Endothelial cell of hepatic sinusoid (primary cell): ENCODE measurements at regions not wholly inside any gene's neighbourhood (a gene's known extent, or its start where the extent isn't known, plus 50 kb on each side); places are given as distances from the start of the nearest gene placed in this dataset.

Experiments used
- in situ Hi-C: cut with HindIII; loops from 2 replicates; pipeline ENCODE4 v1.10.0; 2017; ENCODE audit warnings: low sequenced_read_pairs

DNA sequence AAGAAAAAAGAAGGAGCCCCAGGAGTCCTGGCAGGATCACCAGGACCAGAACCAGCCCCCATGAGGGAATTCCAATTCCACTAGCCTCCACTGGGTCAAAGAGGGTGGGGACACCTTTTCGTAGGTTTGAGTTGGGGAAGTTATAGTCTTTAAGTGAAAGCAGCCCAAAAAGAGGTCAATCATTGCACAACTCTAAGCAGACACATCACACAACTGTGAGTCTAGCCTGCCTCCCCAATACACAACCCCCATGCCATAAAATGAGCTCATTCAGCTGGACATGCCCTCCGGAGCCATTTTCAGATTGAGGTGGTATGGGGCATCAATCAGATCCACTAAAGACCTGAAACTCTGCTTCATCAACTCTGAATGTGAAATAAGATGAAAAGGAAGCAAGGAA is 179.9 kb downstream of the NPHP4 start:
- in situ Hi-C loops: no loop called here

DNA sequence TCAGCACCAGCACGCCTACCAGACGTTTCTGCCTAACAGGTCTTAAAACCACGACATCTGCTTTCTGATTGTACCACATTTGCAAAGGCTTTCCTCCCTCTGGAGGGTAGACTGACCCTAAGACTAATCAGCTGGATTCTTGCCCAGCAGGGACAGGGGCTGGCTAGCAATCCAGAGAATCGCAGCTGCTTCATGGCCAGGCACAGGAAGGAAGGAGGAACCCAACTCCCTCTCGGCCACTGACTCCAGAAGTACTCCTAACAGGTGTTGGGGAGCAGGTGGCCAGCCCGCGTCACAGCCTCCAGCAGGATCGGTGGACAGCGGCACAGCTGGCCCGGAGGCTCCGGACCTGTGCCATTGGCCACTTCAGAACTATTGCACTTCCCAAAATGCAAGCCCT is 180.8 kb downstream of the NPHP4 start:
- in situ Hi-C loops: no loop called here

DNA sequence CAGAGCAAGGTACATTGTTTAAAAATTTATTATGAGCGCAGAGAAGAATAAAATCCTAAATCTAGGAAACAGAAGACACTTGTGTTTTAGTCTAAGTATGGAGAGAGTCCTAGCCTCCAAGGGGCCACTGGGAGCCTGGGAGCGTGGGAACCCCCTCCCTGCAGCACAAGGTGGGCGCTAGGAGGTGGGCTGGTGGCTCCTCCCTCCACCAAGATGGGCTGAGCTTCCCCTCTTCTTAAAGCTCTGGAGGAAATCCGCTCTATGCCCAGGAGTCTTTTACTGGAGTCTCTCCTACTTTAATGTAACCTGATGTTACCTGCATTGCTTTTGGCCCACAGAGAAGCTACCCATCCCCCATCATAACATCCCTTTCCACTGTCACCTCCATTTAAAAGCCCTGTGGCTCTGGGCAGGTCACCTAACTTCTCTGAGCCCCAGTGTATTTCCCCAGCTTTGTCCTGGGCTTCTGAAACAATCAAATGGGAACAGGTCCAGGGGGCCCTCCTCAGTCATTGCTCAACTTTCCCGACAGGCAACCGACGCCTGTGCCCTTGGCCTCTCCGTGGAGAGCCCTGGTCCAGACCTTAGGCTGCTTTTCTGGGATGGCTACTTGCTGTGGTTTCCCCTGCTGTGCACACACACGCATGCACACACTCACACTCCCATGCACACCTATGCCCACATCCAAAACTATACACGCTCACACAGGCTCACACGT is 181.5 kb downstream of the NPHP4 start:
- in situ Hi-C loops: no loop called here

DNA sequence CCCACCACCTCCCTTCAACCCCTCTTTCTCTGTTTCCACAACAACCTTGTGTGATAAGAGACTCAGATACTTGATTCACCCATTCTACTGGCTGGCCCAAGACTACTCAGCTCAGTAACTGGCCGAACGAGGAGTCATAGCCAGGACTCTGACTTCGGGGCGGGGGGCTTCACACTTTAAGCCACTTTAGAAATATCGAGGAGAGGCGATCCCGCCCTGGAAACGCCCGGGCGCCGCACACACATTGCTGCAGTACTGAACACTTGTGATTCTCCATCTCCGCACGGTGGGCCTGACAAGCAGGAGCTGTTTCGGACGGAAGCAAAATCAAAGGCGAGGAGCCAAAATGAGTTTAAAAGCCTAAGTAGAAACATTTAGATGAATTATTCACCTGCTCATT is 182.1 kb downstream of the NPHP4 start:
- in situ Hi-C loops: no loop called here

DNA sequence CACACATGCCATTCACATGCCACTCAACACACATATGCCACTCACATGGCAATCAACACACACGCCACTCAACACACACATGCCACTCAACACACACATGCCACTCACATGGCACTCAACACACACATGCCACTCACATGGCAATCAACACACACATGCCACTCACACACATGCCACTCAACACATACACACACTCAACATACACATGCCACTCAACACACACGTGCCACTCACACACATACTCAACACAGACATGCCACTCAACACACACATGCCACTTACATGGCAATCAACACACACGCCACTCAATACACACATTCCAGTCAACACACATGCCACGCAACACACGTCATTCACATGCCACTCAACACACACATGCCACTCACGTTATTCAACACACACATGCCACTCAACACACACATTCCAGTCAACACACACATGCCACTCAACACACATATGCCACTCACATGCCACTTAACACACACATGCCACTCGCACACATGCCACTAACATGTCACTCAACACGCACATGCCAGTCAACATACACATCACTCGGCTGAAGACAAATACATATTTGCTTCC is 182.9 kb downstream of the NPHP4 start:
- in situ Hi-C loops: no loop called here

DNA sequence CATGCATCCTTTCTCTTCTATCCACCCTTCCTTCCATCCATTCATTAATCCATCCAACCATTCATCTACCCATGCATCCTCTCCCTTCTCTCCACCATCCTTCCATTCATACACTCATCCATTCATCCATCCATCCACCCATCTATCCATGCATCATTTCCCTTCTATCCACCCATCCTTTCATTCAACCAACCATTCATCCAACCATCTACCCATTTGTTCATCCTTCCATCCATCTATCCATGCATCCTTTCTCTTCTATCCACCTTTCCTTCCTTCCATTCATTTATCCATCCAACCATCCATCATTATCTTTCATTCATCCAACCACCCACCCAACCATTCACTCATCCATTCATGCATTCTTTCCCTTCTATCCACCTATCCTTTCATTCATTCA is 188.4 kb downstream of the NPHP4 start:
- in situ Hi-C loops: no loop called here

DNA sequence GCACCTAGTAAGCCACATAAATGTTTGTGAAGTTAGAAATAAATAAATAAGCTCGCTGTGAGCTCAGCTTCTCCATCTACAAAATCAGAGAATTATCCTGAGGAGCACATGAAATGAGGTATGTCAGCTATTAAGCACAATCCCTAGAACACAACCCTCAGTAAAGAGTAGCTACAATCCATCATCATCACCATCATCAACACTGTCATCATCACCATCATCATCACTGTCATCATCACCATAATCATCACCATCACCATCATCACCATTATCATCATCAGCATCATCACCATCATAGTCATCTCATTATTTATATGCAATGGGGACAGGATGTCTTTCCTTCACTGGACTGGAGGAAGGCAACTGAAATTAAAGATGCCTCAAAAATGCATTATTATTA is 189.6 kb downstream of the NPHP4 start:
- in situ Hi-C loops: no loop called here

DNA sequence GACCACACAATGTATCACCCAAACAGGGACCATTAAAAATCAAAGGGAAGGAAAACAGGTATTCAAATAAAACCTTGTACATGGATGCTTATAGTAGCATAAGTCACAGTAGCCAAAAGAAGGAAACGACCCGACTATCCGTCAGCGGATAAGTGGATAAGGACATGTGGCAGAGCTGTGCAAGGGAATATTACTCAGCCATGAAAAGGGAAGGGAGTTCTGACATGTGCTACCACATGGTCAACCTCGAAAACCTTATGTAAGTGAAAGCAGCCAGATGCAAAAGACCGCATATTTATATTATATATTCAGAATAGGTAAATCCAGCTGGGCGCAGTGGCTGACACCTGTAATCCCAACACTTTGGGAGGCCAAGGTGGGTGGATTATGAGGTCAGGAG is 193.3 kb downstream of the NPHP4 start:
- in situ Hi-C loops: no loop called here

DNA sequence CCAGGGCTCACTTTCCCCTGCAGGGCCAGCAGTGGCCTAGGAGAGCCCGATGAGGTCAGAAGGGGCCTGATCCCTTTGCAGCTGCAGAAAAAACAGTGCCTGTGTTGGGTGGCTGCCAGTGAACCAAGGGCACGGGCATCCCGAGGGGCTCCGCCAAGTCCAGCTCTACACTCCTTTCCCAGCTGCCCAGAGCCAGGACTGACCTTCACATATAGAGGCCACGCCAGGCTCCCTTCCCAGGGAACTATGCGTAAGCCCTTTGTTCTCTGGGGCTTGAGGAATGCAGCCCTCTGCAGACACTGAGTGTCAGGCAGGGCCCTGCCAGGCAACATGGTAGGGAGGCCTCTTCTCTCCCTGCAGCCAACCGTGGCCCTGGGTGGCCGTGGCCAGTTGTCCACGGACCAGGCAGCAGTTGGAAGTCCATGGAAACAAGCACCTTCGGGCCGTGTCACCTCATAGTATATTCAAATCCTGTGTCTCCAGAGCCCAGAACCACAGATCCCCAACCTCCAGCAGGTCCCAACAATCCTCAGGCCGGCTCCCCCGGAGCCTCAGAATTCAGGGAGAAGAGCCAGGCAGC is 194.0 kb downstream of the NPHP4 start:
- in situ Hi-C loops: no loop called here

DNA sequence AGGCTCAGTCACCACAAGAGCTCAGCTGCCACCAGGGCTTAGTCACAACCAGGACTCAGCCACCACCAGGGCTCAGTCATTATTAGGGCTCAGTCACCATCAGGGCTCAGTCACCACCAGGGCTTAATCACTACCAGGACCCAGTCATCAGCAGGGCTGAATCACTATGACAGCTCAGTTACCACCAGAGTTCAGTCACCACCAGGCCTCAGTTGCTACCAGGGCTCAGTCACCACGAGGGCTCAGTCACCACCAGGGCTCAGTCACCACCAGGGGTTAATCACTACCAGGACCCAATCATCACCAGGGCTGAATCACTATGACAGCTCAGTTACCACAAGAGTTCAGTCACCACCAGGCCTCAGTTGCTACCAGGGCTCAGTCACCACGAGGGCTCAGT is 196.2 kb downstream of the NPHP4 start:
- in situ Hi-C loops: no loop called here

DNA sequence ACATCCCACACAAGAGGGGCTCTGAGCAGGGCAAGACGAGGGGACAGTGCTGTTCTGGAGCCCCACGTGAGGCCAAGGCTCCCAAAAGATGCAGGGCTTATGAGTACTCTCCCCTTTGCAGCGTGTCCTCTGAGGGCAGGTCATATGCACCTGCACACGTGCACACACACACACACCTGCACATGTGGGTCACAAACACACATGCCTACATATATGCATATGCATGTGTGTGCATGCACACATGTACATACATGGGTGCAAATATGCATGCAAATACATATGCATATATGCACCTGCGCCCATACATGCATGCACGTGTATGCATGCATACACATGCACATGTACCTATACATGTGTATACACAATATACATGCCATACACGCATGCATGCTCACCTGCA is 197.9 kb downstream of the NPHP4 start:
- in situ Hi-C loops: loop anchor here (5.0 kb wide), 1 partner anchor 62 kb away; no protein-coding TSS in a partner anchor

DNA sequence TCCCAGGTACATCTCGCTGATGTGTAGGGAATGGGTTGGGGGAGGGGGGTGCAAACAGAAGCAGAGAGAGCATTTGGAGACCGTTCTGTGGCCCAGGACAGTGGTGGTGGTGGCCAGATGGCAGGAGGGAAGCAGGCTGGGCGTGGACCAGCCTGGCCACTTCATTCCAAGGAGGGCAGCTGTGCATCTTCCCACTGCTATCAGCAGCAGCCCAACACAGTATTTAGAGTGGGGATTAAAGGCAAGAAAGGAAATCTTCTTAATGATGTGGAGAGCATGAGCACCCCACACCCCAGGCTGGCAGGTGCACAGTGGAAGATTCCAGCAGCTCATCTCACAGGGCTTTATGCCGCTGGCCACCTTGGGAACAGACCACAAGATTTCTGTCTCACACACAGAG is 198.7 kb downstream of the NPHP4 start:
- in situ Hi-C loops: loop anchor here (5.0 kb wide), 1 partner anchor 61 kb away; no protein-coding TSS in a partner anchor

DNA sequence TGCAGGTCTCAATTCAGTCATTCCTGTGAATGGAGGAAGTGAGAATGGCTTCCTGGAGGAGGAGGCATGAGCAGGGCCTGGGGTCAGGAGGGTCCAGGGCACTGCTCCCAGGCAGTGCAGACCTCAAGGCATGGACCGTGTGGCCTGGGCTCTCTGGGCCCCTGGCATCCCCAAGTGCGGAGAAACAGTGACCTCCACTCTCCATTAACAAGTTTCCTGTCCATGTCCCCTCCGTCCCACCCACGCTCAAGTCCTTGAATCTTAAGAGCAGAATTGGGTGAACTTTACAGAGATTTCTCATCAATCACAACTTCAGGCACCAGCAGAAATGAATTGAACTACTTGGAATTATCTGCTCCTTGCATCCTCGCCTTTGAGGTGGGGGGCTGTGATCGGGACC is 211.1 kb downstream of the NPHP4 start:
- in situ Hi-C loops: loop anchor here (5.0 kb wide), 1 partner anchor 104 kb away; no protein-coding TSS in a partner anchor

DNA sequence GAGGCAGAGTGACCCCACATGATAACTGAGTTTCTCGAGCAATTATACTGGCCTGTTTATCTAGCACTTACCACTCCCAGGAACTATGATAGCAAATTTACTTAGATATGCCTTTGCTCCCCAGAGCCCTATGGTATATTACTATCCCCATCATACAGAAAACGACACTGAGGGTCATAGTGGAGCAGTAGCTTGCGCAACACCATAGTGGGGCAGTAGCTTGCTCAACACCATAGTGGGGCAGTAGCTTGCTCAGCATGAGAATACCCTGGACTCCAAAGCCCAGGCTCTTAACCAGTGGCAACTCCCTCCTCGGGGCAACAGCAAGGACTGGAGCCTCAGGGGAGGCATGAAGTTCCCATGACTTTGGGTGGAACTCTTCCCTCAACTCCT is 211.9 kb downstream of the NPHP4 start:
- in situ Hi-C loops: loop anchor here (5.0 kb wide), 1 partner anchor 103 kb away; no protein-coding TSS in a partner anchor

DNA sequence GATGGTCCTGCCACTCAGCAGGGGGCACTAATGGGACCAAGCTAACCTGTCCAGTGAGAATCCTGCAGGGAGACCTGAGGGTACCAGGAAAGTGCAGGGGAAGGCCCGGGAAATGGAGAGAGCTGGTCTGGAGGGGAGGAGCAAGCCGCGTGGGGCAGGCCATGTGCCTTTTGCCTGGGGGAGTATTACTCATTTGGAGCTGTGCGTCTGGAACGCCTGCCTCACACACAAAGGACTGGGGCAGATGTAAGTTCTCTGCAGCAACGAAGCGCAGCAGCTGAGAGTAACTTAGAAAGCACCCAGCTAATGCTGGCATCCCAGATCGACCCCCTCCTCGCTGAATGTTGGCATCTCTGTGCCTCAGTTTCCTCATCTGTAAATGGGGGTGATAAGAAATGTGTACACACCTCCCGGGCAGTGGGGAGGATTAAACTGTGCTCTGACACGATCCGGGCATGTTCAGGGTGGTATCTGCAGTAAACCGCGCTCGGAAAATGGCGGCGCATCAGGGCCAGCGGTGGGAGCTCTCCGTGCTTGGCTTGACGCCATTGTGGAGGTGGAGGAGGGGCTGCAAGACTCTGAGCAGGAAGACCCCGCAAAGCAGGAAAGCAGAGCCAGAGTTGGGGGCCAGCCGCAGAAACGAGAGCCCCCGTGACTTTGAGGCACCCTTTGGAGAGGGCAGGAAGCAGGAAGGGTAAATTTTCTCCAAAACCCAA is 212.5 kb downstream of the NPHP4 start:
- in situ Hi-C loops: loop anchor here (5.0 kb wide), 1 partner anchor 102 kb away; no protein-coding TSS in a partner anchor

DNA sequence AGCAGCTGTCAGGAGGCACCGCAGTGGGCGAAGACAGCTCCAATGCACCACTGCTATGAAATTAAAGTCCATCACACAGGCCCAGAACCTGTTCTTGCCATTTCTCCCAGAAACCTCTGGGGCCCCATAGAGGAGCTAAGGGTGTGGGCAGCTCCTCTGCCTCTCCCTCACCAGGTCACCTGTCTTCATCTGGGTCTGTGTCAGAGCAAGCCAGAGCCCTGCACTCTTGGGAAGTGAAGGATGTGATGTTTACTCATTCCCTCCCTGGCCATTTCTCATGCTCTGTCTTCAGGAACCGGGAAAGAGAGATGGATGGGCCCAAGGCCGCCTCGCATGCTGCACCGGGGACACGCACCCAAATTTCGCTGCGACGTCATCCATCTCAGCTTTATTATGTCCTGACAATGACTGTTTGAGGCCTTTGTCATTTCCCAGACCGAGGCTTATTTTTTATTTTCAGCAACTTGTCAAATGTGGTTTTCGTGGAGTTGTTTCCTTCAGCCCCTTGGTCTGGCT is 216.1 kb downstream of the NPHP4 start:
- in situ Hi-C loops: no loop called here

DNA sequence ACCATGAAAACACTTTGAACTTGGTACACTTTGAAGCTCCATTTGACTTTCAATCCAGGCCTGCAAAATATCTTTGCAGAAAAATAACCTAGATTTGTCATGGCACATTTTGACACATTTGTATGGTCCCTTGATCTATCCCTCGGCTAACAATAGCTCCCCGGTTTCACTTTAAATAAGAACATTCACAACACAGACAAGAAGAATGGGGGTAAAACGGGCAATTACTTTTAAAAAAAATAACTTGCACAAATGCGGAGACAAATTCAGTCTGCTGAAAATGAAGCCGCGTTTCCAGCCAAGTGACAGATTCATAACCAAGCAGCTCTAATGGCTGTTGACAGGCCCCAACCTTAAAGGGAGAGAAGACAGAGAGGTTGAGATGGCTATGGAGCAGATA is 218.2 kb downstream of the NPHP4 start:
- in situ Hi-C loops: no loop called here

DNA sequence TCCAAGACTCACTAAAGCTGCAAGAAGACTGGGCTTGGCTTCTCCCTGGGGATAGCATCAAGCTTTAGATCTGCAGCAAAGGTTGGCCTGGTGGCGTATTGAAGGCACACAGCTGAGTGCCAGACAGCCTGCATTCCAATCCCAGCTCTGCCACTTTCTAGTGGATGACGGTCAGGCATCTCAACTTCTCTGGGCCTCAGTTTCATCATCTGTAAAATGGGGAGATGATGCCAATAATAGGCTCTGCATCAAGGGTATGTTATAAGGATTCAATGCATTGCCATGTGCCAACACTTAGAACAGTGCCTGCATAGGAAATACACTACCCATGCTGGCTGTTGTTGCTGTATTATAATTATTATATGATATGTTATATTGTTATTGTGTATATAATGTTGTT is 220.4 kb downstream of the NPHP4 start:
- in situ Hi-C loops: no loop called here

DNA sequence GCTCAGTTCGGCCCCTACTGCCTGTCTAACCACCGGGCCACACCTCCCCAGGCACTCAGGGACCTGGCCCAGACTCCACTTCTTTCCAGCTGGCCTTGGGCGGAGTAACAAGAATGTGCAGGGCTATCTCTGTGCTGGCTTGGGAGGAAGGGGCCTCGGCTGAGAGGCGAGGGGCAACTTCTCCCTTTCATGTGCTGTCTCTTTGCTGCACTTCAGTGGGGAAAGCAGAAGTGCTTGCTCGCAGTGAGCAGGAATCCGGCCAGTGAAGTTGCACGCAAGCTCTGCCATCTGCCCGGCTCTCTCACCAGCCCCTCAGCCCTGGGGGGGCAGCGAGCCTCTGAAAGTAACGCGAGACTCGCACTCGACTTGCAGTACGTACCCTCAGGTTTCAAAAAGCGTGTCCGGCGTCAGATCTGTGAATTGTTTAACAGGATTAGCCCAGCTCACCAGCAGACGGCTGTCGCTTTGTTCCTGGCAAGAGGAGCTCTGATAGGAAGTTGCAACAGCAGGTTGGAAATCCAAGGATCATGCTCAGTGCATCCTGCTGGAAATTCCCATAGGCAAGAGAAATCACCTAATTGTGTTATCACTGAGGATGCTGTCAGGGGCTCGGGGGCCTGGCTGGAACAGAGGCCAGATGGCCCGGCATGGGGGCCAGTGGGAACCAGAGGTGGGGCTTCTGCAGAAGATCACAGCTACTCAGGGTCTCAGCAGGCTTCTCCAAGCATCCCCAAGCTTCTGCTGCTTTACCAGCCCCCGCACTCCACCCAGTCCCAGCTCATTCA is 221.1 kb downstream of the NPHP4 start:
- in situ Hi-C loops: no loop called here

DNA sequence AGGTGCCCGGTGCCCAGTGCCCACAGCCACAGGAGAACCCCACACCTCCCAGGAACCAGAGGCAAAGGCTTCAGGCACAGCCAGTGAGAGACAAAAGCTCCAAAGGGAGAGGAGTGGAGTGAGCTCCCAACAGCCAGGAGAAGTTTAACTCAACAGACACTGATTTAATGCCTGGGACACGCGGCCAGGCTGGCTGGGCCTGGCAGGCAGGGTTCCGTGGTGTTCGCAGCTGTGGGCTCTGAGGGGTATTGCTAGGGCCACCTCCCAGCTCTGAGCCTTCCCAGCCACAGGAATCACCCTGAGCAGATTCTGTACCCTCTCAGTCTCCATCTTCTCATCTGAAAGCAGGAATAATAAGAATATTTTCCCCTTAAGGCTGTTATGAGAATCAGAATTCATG is 222.5 kb downstream of the NPHP4 start:
- in situ Hi-C loops: no loop called here

DNA sequence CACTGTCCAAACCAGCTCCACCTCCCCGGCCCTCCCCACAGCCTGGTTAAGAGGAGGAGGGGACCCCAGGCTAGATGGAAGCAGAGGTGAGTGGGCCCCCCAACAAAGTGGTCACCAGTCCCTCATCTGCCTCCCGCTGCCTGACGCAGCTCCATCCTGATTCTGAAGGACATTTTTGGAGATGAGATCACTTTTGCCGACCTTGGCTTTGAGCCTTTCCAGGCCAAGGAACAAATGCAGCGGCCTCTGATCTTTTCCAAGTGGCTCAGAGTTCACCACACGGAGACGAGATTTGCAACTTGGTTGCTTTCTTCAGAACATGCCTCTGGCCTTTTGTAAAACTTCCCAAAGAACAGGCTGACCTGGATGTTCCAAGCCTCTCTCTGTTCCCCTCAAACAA is 223.1 kb downstream of the NPHP4 start:
- in situ Hi-C loops: no loop called here
